ENCODE measurements at regions not wholly inside any gene's neighbourhood (a gene's known extent, or its start where the extent isn't known, plus 50 kb on each side); places are given as distances from the start of the nearest gene placed in this dataset.
"Not testable (repeated sequence)": the region's sequence is repeated elsewhere in the genome, so short reads cannot be mapped to it uniquely, and the experiment has no call there.

- H3K4me1 ChIP-seq (ENCODE audit: control insufficient read depth in 2 of 2, insufficient read depth in 2 of 2, low read length in 2 of 2); H3K4me3 ChIP-seq (ENCODE audit: low read length in 2 of 2); H3K9ac ChIP-seq (ENCODE audit: low read depth in 1 of 2, low read length in 2 of 2); H3K27ac ChIP-seq (ENCODE audit: low read depth in 2 of 2, low read length in 2 of 2); H3K36me3 ChIP-seq (ENCODE audit: control insufficient read depth in 2 of 2, insufficient read depth in 2 of 2, low read length in 2 of 2); H3K27me3 ChIP-seq (ENCODE audit: control insufficient read depth in 2 of 2, insufficient read depth in 2 of 2, low read length in 2 of 2); H3K9me3 ChIP-seq (ENCODE audit: control insufficient read depth in 2 of 2, low read length in 2 of 2): not testable (repeated sequence)
Observed at GRCh38 chr2:89537862-89538261, 846.4 kb downstream of the RPIA start.

DNA sequence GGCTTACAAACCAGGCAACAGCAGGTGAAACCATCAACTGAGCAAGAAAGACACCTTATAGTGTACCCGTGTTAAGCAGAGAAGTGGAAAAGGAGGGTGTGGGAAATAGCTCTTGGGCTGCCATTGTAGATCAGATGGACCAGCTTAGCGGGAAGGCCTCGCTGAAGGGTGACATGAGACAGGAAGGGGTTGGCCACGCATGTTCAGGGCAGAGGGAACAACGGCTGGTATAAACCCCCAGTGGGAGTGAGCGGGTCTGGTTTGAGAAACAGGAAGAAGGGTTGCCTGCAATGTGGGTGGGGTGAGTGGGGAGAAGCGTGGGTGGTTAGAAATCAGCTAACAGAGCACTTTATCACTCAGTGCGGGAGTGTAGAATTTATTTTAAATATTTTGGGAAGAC lies 852.6 kb downstream of the RPIA start:
- H3K36me3 ChIP-seq (ENCODE audit: control insufficient read depth in 2 of 2, insufficient read depth in 2 of 2, low read length in 2 of 2); H3K27me3 ChIP-seq (ENCODE audit: control insufficient read depth in 2 of 2, insufficient read depth in 2 of 2, low read length in 2 of 2); H3K9me3 ChIP-seq (ENCODE audit: control insufficient read depth in 2 of 2, low read length in 2 of 2); H3K4me3 ChIP-seq (ENCODE audit: low read length in 2 of 2); H3K27ac ChIP-seq (ENCODE audit: low read depth in 2 of 2, low read length in 2 of 2); H3K4me1 ChIP-seq (ENCODE audit: control insufficient read depth in 2 of 2, insufficient read depth in 2 of 2, low read length in 2 of 2); H3K9ac ChIP-seq (ENCODE audit: low read depth in 1 of 2, low read length in 2 of 2): not testable (repeated sequence)

DNA sequence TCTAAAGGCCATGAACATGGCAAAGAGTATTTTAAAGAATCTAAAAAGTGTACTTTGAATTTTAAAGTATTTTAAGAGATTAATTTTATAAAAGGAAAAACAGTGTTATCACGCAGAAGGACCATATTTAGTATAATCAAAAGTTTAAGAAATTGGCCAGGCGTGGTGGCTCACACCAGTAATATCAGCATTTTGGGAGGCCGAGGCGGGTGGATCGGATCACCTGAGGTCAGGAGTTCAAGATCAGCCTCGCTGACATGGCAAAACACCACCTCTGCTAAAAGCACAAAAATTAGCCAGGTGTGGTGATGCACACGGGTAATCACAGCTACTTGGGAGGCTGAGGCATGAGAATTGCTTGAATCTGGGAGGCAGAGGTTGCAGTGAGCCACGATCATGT lies 887.7 kb downstream of the RPIA start:
- not testable (repeated sequence) for H3K9me3 ChIP-seq (ENCODE audit: control insufficient read depth in 2 of 2, low read length in 2 of 2); H3K9ac ChIP-seq (ENCODE audit: low read depth in 1 of 2, low read length in 2 of 2); H3K27me3 ChIP-seq (ENCODE audit: control insufficient read depth in 2 of 2, insufficient read depth in 2 of 2, low read length in 2 of 2); H3K4me3 ChIP-seq (ENCODE audit: low read length in 2 of 2); H3K36me3 ChIP-seq (ENCODE audit: control insufficient read depth in 2 of 2, insufficient read depth in 2 of 2, low read length in 2 of 2); H3K4me1 ChIP-seq (ENCODE audit: control insufficient read depth in 2 of 2, insufficient read depth in 2 of 2, low read length in 2 of 2); H3K27ac ChIP-seq (ENCODE audit: low read depth in 2 of 2, low read length in 2 of 2)

DNA sequence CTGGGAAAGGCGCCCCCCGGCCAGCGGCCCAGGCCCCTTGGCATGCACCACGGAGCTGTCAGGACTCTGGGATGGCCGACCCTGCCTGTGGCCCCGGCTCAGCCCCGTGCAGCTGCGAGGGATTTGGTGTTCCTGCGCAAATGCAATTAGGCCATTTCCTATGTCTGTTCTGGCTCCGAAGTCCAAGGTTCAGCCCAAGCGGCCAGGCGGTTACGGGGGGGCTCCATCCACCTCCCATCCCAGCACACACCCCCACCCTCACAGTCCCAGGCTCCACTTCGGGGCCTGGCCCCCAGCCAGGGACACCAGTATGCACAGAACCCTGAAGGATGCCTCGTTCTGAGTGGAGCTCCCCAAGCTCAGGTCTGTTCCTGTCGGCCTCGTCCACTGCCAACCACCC lies 891.3 kb downstream of the RPIA start:
- H3K27me3 ChIP-seq (ENCODE audit: control insufficient read depth in 2 of 2, insufficient read depth in 2 of 2, low read length in 2 of 2); H3K9me3 ChIP-seq (ENCODE audit: control insufficient read depth in 2 of 2, low read length in 2 of 2); H3K9ac ChIP-seq (ENCODE audit: low read depth in 1 of 2, low read length in 2 of 2); H3K27ac ChIP-seq (ENCODE audit: low read depth in 2 of 2, low read length in 2 of 2); H3K4me1 ChIP-seq (ENCODE audit: control insufficient read depth in 2 of 2, insufficient read depth in 2 of 2, low read length in 2 of 2); H3K36me3 ChIP-seq (ENCODE audit: control insufficient read depth in 2 of 2, insufficient read depth in 2 of 2, low read length in 2 of 2); H3K4me3 ChIP-seq (ENCODE audit: low read length in 2 of 2): not testable (repeated sequence)

DNA sequence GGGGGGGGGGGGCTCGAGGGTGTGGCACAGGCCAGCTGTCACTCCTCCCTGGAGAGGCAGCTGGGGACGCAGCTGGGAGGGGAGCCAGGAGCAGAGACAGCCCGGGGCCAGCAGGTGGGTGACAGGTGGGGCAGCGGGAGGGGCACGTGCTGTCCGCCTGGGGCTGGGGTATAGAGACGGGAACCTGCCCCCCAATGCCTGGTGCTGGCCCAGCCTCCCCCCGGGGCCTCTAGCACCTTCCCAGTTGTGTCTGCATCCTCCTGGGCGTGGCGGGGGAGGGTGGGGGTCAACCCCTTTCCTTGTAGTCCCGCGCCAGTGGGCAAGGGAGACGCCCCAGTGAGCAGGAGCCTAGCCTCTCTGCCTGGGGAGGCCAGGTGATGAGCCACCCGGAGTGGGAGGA lies 892.6 kb downstream of the RPIA start:
- H3K9me3 ChIP-seq (ENCODE audit: control insufficient read depth in 2 of 2, low read length in 2 of 2); H3K4me3 ChIP-seq (ENCODE audit: low read length in 2 of 2); H3K9ac ChIP-seq (ENCODE audit: low read depth in 1 of 2, low read length in 2 of 2); H3K4me1 ChIP-seq (ENCODE audit: control insufficient read depth in 2 of 2, insufficient read depth in 2 of 2, low read length in 2 of 2); H3K27ac ChIP-seq (ENCODE audit: low read depth in 2 of 2, low read length in 2 of 2); H3K27me3 ChIP-seq (ENCODE audit: control insufficient read depth in 2 of 2, insufficient read depth in 2 of 2, low read length in 2 of 2); H3K36me3 ChIP-seq (ENCODE audit: control insufficient read depth in 2 of 2, insufficient read depth in 2 of 2, low read length in 2 of 2): not testable (repeated sequence)

DNA sequence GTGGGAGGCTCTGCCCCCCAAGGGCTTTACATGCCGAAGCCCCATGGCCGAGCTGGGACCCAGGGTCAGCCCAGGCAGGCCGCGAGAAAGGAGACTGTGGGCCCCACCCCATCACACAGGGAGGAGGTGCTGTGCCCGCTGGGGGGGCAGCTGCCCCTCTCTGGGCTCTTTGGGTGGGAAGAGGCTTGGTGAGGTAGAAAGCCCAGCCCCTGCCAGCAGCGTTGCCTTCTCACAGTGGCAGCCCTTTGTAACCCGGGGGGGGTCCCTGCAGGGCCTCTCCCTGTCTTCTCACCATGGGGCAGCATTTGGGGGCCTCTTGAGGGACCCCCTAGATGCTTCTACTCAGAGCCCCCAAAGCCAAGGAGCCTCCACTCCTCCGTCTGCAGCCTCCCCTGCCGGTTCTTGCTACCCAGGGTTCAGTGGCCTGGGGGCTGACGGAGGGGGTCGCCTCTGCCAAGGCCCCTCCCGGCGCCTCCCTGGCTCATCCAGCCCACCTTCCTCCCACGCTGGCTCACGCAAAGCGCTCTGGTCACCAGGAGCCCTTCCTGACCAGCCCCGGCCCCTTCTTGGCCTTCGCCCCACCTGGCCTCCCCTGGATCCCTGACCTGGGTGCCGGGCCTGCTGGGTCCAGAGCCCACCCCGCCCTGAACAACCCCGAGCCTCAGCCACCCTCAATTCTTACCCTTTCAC lies 893.5 kb downstream of the RPIA start:
- not testable (repeated sequence) for H3K27ac ChIP-seq (ENCODE audit: low read depth in 2 of 2, low read length in 2 of 2); H3K27me3 ChIP-seq (ENCODE audit: control insufficient read depth in 2 of 2, insufficient read depth in 2 of 2, low read length in 2 of 2); H3K4me1 ChIP-seq (ENCODE audit: control insufficient read depth in 2 of 2, insufficient read depth in 2 of 2, low read length in 2 of 2); H3K36me3 ChIP-seq (ENCODE audit: control insufficient read depth in 2 of 2, insufficient read depth in 2 of 2, low read length in 2 of 2); H3K9me3 ChIP-seq (ENCODE audit: control insufficient read depth in 2 of 2, low read length in 2 of 2); H3K9ac ChIP-seq (ENCODE audit: low read depth in 1 of 2, low read length in 2 of 2)
- H3K4me3 ChIP-seq (ENCODE audit: low read length in 2 of 2): peak overlapping the region in 1 of 2 donors; percentile 44

DNA sequence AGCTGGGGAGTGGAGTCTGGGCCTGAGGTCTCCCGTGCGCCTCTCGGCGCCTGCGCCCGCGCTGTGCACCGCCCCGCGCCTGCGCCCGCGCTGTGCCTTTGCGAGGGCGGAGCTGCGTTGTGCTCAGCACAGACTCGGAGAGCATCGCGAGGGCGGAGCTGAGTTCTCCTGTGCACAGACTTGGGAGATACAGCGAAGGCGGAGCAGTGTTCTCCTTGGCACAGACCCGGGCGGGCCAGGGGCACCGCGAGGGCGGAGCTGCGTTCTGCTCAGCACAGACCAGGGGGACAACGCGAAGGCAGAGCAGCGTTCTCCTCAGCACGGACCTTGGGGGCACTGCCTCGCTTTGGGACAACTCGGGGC lies 894.1 kb downstream of the RPIA start:
- not testable (repeated sequence) for H3K27me3 ChIP-seq (ENCODE audit: control insufficient read depth in 2 of 2, insufficient read depth in 2 of 2, low read length in 2 of 2); H3K27ac ChIP-seq (ENCODE audit: low read depth in 2 of 2, low read length in 2 of 2); H3K4me1 ChIP-seq (ENCODE audit: control insufficient read depth in 2 of 2, insufficient read depth in 2 of 2, low read length in 2 of 2); H3K9me3 ChIP-seq (ENCODE audit: control insufficient read depth in 2 of 2, low read length in 2 of 2); H3K9ac ChIP-seq (ENCODE audit: low read depth in 1 of 2, low read length in 2 of 2); H3K36me3 ChIP-seq (ENCODE audit: control insufficient read depth in 2 of 2, insufficient read depth in 2 of 2, low read length in 2 of 2)
- H3K4me3 ChIP-seq (ENCODE audit: low read length in 2 of 2): peak overlapping the region in 1 of 2 donors; percentile 69

DNA sequence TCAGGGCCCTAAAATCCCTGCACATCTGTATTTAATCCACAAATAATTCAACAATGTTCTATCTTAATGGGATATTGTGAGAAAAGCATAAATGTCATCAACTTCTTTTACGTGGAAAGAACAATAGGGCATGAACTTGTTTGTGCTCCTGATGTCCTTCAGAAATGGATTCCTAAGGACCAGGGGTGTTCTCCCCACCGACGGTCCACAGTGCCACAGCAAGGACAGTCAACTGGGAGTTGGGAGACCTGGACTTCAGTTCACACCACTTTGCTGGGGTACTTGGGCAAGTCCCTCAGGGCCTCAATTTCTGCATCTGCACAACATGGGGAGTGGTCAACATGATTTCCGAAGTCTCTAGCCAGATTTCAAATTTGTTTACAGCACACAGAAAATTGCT lies 908.4 kb downstream of the RPIA start:
- H3K36me3 ChIP-seq (ENCODE audit: control insufficient read depth in 2 of 2, insufficient read depth in 2 of 2, low read length in 2 of 2); H3K4me3 ChIP-seq (ENCODE audit: low read length in 2 of 2); H3K27ac ChIP-seq (ENCODE audit: low read depth in 2 of 2, low read length in 2 of 2); H3K9ac ChIP-seq (ENCODE audit: low read depth in 1 of 2, low read length in 2 of 2); H3K9me3 ChIP-seq (ENCODE audit: control insufficient read depth in 2 of 2, low read length in 2 of 2); H3K4me1 ChIP-seq (ENCODE audit: control insufficient read depth in 2 of 2, insufficient read depth in 2 of 2, low read length in 2 of 2); H3K27me3 ChIP-seq (ENCODE audit: control insufficient read depth in 2 of 2, insufficient read depth in 2 of 2, low read length in 2 of 2): not testable (repeated sequence)

GRCh38 chr2:89606514-89606913 lies 915.0 kb downstream of the RPIA start:
- not testable (repeated sequence) for H3K36me3 ChIP-seq (ENCODE audit: control insufficient read depth in 2 of 2, insufficient read depth in 2 of 2, low read length in 2 of 2); H3K4me1 ChIP-seq (ENCODE audit: control insufficient read depth in 2 of 2, insufficient read depth in 2 of 2, low read length in 2 of 2); H3K4me3 ChIP-seq (ENCODE audit: low read length in 2 of 2)

DNA sequence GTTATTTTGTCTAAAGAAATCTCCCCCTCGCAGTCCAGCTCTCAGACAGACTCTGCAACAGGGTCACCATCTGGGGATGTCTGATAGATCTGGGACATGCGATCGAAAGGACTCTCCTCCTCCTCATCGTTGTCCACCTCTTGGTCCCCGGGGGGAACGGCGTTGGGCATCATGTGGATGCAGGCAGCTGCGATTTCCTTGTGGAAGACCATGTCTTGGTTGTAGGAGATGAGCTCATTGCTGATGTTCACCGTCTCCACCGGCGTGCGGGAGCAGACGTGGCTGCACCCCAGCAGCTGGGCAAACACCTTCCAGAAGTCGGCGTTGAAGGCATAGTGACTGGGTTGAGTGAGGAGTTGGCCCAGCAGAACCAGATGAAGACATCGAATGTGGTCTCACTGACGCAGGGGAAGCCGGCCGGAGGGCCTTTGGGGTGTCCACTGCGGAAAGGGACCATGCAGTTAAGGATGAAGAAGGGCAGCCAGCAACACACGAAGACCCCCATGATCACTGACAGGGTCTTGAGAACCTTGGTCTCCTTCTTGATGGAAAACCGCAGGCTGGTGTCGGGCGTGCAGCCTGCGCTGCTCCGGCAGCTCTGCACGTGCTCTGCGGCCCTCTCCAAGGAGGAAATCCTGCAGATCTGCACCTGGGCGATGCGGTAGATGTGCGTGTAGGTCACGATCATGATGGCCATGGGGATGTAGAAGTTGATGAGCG lies 918.9 kb downstream of the RPIA start:
- H3K36me3 ChIP-seq (ENCODE audit: control insufficient read depth in 2 of 2, insufficient read depth in 2 of 2, low read length in 2 of 2); H3K4me3 ChIP-seq (ENCODE audit: low read length in 2 of 2); H3K4me1 ChIP-seq (ENCODE audit: control insufficient read depth in 2 of 2, insufficient read depth in 2 of 2, low read length in 2 of 2); H3K27ac ChIP-seq (ENCODE audit: low read depth in 2 of 2, low read length in 2 of 2); H3K27me3 ChIP-seq (ENCODE audit: control insufficient read depth in 2 of 2, insufficient read depth in 2 of 2, low read length in 2 of 2); H3K9me3 ChIP-seq (ENCODE audit: control insufficient read depth in 2 of 2, low read length in 2 of 2); H3K9ac ChIP-seq (ENCODE audit: low read depth in 1 of 2, low read length in 2 of 2): not testable (repeated sequence)

More at GRCh38 chr2:89606514-89606913, 915.0 kb downstream of the RPIA start:
- not testable (repeated sequence) for H3K9me3 ChIP-seq (ENCODE audit: control insufficient read depth in 2 of 2, low read length in 2 of 2); H3K9ac ChIP-seq (ENCODE audit: low read depth in 1 of 2, low read length in 2 of 2); H3K27me3 ChIP-seq (ENCODE audit: control insufficient read depth in 2 of 2, insufficient read depth in 2 of 2, low read length in 2 of 2); H3K27ac ChIP-seq (ENCODE audit: low read depth in 2 of 2, low read length in 2 of 2)
